Transverse colon (tissue), 4 donors: ENCODE measurements at regions not wholly inside any gene's neighbourhood (a gene's known extent, or its start where the extent isn't known, plus 50 kb on each side); places are given as distances from the start of the nearest gene placed in this dataset.

Source experiments
- DNase-seq: peaks from one replicate; pipeline ENCODE4 v3.0.0-alpha.2; 2019
- H3K27ac ChIP-seq, 4 donors: fragments of 200-600 bp; sonication (generic); 2 replicates each; pipeline ENCODE4 v1.5.1; 2016 to 2018; ENCODE audit warnings: inconsistent platforms in 4 of 4
- H3K27me3 ChIP-seq: fragments of 200-600 bp; sonication (generic); 2 replicates; pipeline ENCODE4 v1.5.1; 2017; ENCODE audit warnings: inconsistent platforms
- H3K36me3 ChIP-seq, 4 donors: fragments of 200-600 bp; sonication (generic); 2 replicates each; pipeline ENCODE4 v1.5.1; 2017 to 2019; ENCODE audit warnings: inconsistent platforms in 4 of 4
- H3K4me1 ChIP-seq, 4 donors: fragments of 200-600 bp; sonication (generic); 2 replicates each; pipeline ENCODE4 v1.5.1; 2017 to 2020; ENCODE audit warnings: inconsistent platforms in 4 of 4
- H3K4me3 ChIP-seq, 4 donors: fragments of 200-600 bp; sonication (generic); 1 replicate in 1 of 4; 2 replicates in 3 of 4; pipeline versions ENCODE4 v1.5.1 to v1.6.1; 2017 to 2019; ENCODE audit warnings: inconsistent platforms in 4 of 4
- H3K9me3 ChIP-seq, 2 donors: fragments of 200-600 bp; sonication (generic); 2 replicates each; pipeline ENCODE4 v1.5.1; 2017 to 2019; ENCODE audit warnings: inconsistent platforms in 2 of 2
- EP300 ChIP-seq: sonication (generic); formaldehyde crosslinking; IDR thresholded peaks from one replicate; pipeline ENCODE4 v1.6.1; 2017; ENCODE audit warnings: antibody characterized with exemption, low read depth
- POLR2A ChIP-seq: fragments of 450-650 bp; IDR thresholded peaks from one replicate; pipeline ENCODE4 v1.6.1; 2016; ENCODE audit warnings: antibody characterized with exemption, mild to moderate bottlenecking, moderate library complexity
- POLR2AphosphoS5 ChIP-seq, 3 donors: sonication (generic); formaldehyde crosslinking; IDR thresholded peaks; one replicate each; pipeline ENCODE4 v1.6.1; 2016; ENCODE audit warnings: antibody characterized with exemption in 3 of 3
- WGBS, 2 donors: methylation state at CpG; one replicate each; pipeline ENCODE4 v1.1.5; 2018; ENCODE audit warnings: low coverage in 1 of 2; 5-methylcytosine and 5-hydroxymethylcytosine counted together
- in situ Hi-C, 4 donors: fragments of 200-750 bp; cut with MboI; loops; one replicate each; pipeline versions ENCODE4 v1.15.0 to v1.15.1; 2017; ENCODE audit warnings: low sequenced_read_pairs in 3 of 4, low pct_ligation_motif_present in 1 of 4, low pct_unique_long_range_greater_than_20kb in 1 of 4
- intact Hi-C: fragments of 100-400 bp; cut with DNase I; formaldehyde crosslinking; loops from one replicate; pipeline ENCODE4 v1.15.1; 2023; ENCODE audit warnings: low total_unique reads
- TF ChIP-seq, protein P1 (sequence below), 5 experiments: fragments of 200-600 bp in 3 of 5; fragments of 450-650 bp in 2 of 5; sonication (generic) in 3 of 5; IDR thresholded peaks; 1 replicate in 2 of 5; 2 replicates in 3 of 5; pipeline ENCODE4 v1.5.1; 2016 to 2017; ENCODE audit warnings: antibody characterized with exemption in 5 of 5, inconsistent platforms in 3 of 5, mild to moderate bottlenecking in 2 of 5, moderate library complexity in 1 of 5

DNA sequence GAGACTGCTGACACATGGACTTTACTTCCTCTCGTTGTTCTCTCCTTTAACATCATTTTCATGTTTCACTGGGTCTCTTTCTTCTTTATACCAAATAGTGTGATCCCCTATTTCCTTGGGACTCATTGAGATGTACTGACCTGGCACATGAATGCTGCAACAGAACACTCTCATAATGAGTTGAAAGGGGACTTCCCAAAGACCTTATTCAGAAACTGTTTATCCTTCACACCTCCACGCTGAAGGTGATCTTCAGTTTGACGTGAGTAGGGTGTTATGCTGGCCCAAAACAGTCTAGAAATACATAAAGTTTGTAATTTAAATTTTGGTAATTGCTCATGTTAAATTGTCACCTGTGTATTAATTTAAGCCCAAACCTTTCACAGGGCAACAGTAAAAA, 1096.8 kb upstream of the GYPC start:
- no peak for DNase-seq
- no peaks in the 10 kb centered on the region for H3K27me3 ChIP-seq
- H3K9me3 ChIP-seq, result no peaks in the 10 kb centered on the region
- intact Hi-C loops (no loop called here), in situ Hi-C loops (no loop called here)
- no peak for TF ChIP-seq EP300
- TF ChIP-seq POLR2AphosphoS5 (IDR thresholded peaks at IDR 0.05), result no peak
- TF ChIP-seq, protein P1, sequence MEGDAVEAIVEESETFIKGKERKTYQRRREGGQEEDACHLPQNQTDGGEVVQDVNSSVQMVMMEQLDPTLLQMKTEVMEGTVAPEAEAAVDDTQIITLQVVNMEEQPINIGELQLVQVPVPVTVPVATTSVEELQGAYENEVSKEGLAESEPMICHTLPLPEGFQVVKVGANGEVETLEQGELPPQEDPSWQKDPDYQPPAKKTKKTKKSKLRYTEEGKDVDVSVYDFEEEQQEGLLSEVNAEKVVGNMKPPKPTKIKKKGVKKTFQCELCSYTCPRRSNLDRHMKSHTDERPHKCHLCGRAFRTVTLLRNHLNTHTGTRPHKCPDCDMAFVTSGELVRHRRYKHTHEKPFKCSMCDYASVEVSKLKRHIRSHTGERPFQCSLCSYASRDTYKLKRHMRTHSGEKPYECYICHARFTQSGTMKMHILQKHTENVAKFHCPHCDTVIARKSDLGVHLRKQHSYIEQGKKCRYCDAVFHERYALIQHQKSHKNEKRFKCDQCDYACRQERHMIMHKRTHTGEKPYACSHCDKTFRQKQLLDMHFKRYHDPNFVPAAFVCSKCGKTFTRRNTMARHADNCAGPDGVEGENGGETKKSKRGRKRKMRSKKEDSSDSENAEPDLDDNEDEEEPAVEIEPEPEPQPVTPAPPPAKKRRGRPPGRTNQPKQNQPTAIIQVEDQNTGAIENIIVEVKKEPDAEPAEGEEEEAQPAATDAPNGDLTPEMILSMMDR (IDR thresholded peaks at IDR 0.05), result no peak
- no peak for TF ChIP-seq POLR2A
- no peaks in the 10 kb centered on the region for H3K36me3 ChIP-seq
- H3K27ac ChIP-seq, result no peak overlapping the region
- WGBS, 2 donors, result 71 to 79% methylated on average over 3 of the region's 3 CpGs
- H3K4me1 ChIP-seq, result peaks cover 0 to 30% (median 16%) of the 10 kb centered on the region in 4 donors
- no peak overlapping the region for H3K4me3 ChIP-seq

DNA sequence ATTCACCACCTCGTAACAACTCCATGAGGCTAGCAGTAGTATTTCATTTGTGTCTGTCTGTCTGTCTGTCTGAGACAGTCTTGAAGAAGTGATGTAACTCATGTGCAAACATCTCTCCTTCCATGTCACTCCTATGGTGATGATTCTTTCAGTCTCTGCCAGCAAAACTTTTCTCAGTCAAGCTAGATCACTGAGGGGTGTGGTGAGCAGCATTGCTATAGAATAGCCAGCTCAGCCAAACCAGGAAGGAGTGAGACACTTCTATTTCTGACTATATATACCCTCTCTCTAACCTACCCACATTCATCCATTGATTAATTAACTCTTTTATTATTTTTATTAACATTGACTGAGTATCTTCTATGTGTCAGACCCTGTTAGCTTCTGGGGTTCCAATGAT, 1095.1 kb upstream of the GYPC start:
- peaks cover 0 to 30% (median 16%) of the 10 kb centered on the region in 4 donors for H3K4me1 ChIP-seq
- no peaks in the 10 kb centered on the region for H3K36me3 ChIP-seq
- no peak for TF ChIP-seq EP300
- TF ChIP-seq POLR2AphosphoS5 (IDR thresholded peaks at IDR 0.05), result no peak
- TF ChIP-seq, protein P1 (IDR thresholded peaks at IDR 0.05), result no peak
- TF ChIP-seq POLR2A, result no peak
- DNase-seq, result peak; percentile 18
- intact Hi-C loops (no loop called here), in situ Hi-C loops (no loop called here)
- WGBS, 2 donors, result 9 to 68% methylated on average over 1 of the region's 1 CpG
- no peak overlapping the region for H3K4me3 ChIP-seq
- H3K27ac ChIP-seq, result peak overlapping the region; percentile 52 to 63 (median 58)
- no peaks in the 10 kb centered on the region for H3K27me3 ChIP-seq
- H3K9me3 ChIP-seq, result no peaks in the 10 kb centered on the region

- intact Hi-C loops (no loop called here), in situ Hi-C loops (no loop called here)
- Histone ChIP-seq H3K36me3 (no peaks in the 10 kb centered on the region), H3K4me1 (peaks cover 0 to 30% (median 16%) of the 10 kb centered on the region in 4 donors), H3K27ac (peak overlapping the region; percentile 52 to 63 (median 58)), H3K9me3 (no peaks in the 10 kb centered on the region), H3K4me3 (no peak overlapping the region), H3K27me3 (no peaks in the 10 kb centered on the region)
- DNase-seq, result peak; percentile 33
- 19 to 25% methylated on average over 3 of the region's 3 CpGs for WGBS, 2 donors
- TF ChIP-seq POLR2A (no peak), POLR2AphosphoS5 (IDR thresholded peaks at IDR 0.05) (peak in 1 of 3 donors; percentile 14)
Observed at GRCh38 chr2:125561302-125561701, 1094.7 kb upstream of the GYPC start.

DNA sequence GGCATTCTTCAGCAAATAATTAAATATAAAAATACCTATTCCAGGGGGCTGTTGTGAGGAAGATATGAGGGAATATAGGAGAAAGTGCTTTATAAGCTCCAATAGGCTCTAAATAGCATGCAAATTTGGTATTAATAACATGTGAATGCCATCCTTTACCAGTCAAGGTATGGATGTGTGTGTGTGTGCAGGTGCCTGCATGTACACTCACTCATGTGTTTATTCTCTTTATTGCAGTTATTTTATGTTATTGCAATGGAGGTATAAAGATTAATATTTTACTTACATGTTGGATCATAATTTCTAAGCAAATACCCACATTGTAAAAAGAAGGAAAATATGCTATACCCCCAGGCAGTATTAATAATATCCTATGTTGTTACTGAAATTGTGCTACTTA, 1093.0 kb upstream of the GYPC start:
- Histone ChIP-seq H3K36me3 (no peaks in the 10 kb centered on the region), H3K27ac (no peak overlapping the region), H3K9me3 (no peaks in the 10 kb centered on the region), H3K4me3 (no peak overlapping the region), H3K4me1 (peaks cover 0 to 30% (median 16%) of the 10 kb centered on the region in 4 donors), H3K27me3 (no peaks in the 10 kb centered on the region)
- no peak for TF ChIP-seq POLR2AphosphoS5 (IDR thresholded peaks at IDR 0.05)
- TF ChIP-seq POLR2A, result no peak
- TF ChIP-seq, protein P1 (IDR thresholded peaks at IDR 0.05), result no peak
- no peak for TF ChIP-seq EP300
- in situ Hi-C loops (no loop called here), intact Hi-C loops (no loop called here)
- DNase-seq, result no peak

GRCh38 chr2:125564471-125564870, 1091.5 kb upstream of the GYPC start:
- Histone ChIP-seq H3K36me3 (no peaks in the 10 kb centered on the region), H3K4me3 (no peak overlapping the region), H3K9me3 (no peaks in the 10 kb centered on the region), H3K27me3 (no peaks in the 10 kb centered on the region), H3K27ac (no peak overlapping the region), H3K4me1 (peaks cover 0 to 30% (median 16%) of the 10 kb centered on the region in 4 donors)
- in situ Hi-C loops, result no loop called here
- no peak for DNase-seq
- intact Hi-C loops, result no loop called here
- TF ChIP-seq, protein P1 (IDR thresholded peaks at IDR 0.05), result no peak
- TF ChIP-seq POLR2AphosphoS5 (IDR thresholded peaks at IDR 0.05) (no peak), POLR2A (no peak), EP300 (no peak)
- 56% methylated on average over 4 of the region's 4 CpGs; no CpG with 5 or more reads in 1 of the 2 donors for WGBS, 2 donors
